GM12874 (cell line): ENCODE measurements at regions not wholly inside any gene's neighbourhood (a gene's known extent, or its start where the extent isn't known, plus 50 kb on each side); places are given as distances from the start of the nearest gene placed in this dataset.

Experiments
- CTCF ChIP-seq: IDR thresholded peaks from 2 replicates; pipeline ENCODE4 v1.5.1; 2011; ENCODE audit warnings: low read depth, mild to moderate bottlenecking, control low read depth, low read length, moderate library complexity; ENCODE audit not compliant: insufficient read depth

- TF ChIP-seq CTCF: no peak
These were observed 82.7 kb upstream of the STK32A start for GRCh38 chr5:147152086-147152485.

GRCh38 chr5:147154809-147155208 lies 80.0 kb upstream of the STK32A start:
- TF ChIP-seq CTCF: no peak

- no peak for TF ChIP-seq CTCF
These were observed 78.8 kb upstream of the STK32A start for GRCh38 chr5:147156012-147156411.

GRCh38 chr5:147160902-147161700 lies 73.7 kb upstream of the STK32A start:
- TF ChIP-seq CTCF: no peak

- TF ChIP-seq CTCF: no peak
These were observed 72.1 kb upstream of the STK32A start for GRCh38 chr5:147162740-147163139.

GRCh38 chr5:147167529-147167928 lies 67.3 kb upstream of the STK32A start:
- TF ChIP-seq CTCF: no peak

GRCh38 chr5:147168578-147169327 lies 66.1 kb upstream of the STK32A start:
- no peak for TF ChIP-seq CTCF
